OCI-LY3 (cell line): ENCODE measurements at regions not wholly inside any gene's neighbourhood (a gene's known extent, or its start where the extent isn't known, plus 50 kb on each side); places are given as distances from the start of the nearest gene placed in this dataset.

Experiments used
- H2AFZ ChIP-seq: fragments of 200-600, 300-600 bp; shearing (Covaris generic); 2 replicates; pipeline ENCODE4 v1.6.0; 2014; ENCODE audit warnings: antibody characterized with exemption, low read depth, low read length
- H3K27ac ChIP-seq: fragments of 200-600, 300-600 bp; sonication (generic); 2 replicates; pipeline ENCODE4 v1.5.1; 2014; ENCODE audit warnings: mild to moderate bottlenecking, low read length, moderate library complexity, mixed read lengths
- H3K27me3 ChIP-seq: fragments of 200-600, 300-600 bp; sonication (generic); 2 replicates; pipeline ENCODE4 v1.6.1; 2014; ENCODE audit warnings: low read depth, low read length, mixed read lengths
- H3K36me3 ChIP-seq: fragments of 200-600, 300-600 bp; sonication (generic); replicated peaks from 2 replicates; pipeline ENCODE3; 2014; ENCODE audit warnings: low read depth, low read length, mixed read lengths
- H3K4me1 ChIP-seq: fragments of 300-600, 200-600 bp; sonication (generic); 2 replicates; pipeline ENCODE4 v1.6.1; 2014; ENCODE audit warnings: low read length, mixed read lengths
- H3K4me2 ChIP-seq: fragments of 200-600, 300-600 bp; sonication (generic); 2 replicates; pipeline ENCODE4 v1.6.1; 2014; ENCODE audit warnings: low read length, mixed read lengths
- H3K4me3 ChIP-seq: fragments of 300-600, 200-600 bp; sonication (generic); 2 replicates; pipeline ENCODE4 v1.5.1; 2014; ENCODE audit warnings: antibody characterized with exemption, mild to moderate bottlenecking, low read length, moderate library complexity
- H3K79me2 ChIP-seq: fragments of 300-600, 200-600 bp; shearing (Covaris generic); 2 replicates; pipeline ENCODE4 v1.6.1; 2014; ENCODE audit warnings: mild to moderate bottlenecking, low read length, mixed read lengths
- H3K9ac ChIP-seq: fragments of 300-600, 200-600 bp; shearing (Covaris generic); 2 replicates; pipeline ENCODE4 v1.6.0; 2014; ENCODE audit warnings: mild to moderate bottlenecking, low read length, moderate library complexity
- H3K9me3 ChIP-seq: fragments of 200-600, 300-600 bp; shearing (Covaris generic); 2 replicates; pipeline ENCODE4 v1.6.1; 2014; ENCODE audit warnings: low read length, mixed read lengths; ENCODE audit not compliant: insufficient read depth
- H4K20me1 ChIP-seq: fragments of 200-600, 300-600 bp; sonication (generic); 2 replicates; pipeline ENCODE4 v1.6.1; 2016; ENCODE audit warnings: low read length, mixed read lengths; ENCODE audit not compliant: insufficient read depth
- CTCF ChIP-seq: fragments of 200-600, 300-600 bp; sonication (generic); IDR thresholded peaks from 2 replicates; pipeline ENCODE4 v1.5.1; 2014; ENCODE audit warnings: antibody characterized with exemption, low read length, low read depth
- EZH2phosphoT487 ChIP-seq: fragments of 200-600 bp; shearing (Covaris generic); IDR thresholded peaks from 2 replicates; pipeline ENCODE4 v1.6.1; 2018; ENCODE audit warnings: antibody characterized with exemption, mixed run types, low read depth

GRCh38 chr4:22192084-22192511, 243.5 kb upstream of the KCNIP4 start:
- H3K36me3 ChIP-seq, result no peaks in the 10 kb centered on the region

GRCh38 chr4:22191565-22191964, 243.0 kb upstream of the KCNIP4 start:
- Histone ChIP-seq H4K20me1 (no peaks in the 10 kb centered on the region), H3K79me2 (no peaks in the 10 kb centered on the region), H3K4me2 (no peak overlapping the region), H3K9me3 (no peaks in the 10 kb centered on the region), H3K9ac (no peak overlapping the region), H3K27ac (no peak overlapping the region), H2AFZ (no peak overlapping the region), H3K4me3 (no peak overlapping the region), H3K27me3 (no peaks in the 10 kb centered on the region), H3K4me1 (peaks cover 16% of the 10 kb centered on the region; the same call in 1 of the 2 replicates), H3K36me3 (no peaks in the 10 kb centered on the region)
- no peak for TF ChIP-seq EZH2phosphoT487
- TF ChIP-seq CTCF, result no peak

More at GRCh38 chr4:22192084-22192511, 243.5 kb upstream of the KCNIP4 start:
- Histone ChIP-seq H3K27me3 (no peaks in the 10 kb centered on the region), H4K20me1 (no peaks in the 10 kb centered on the region), H3K27ac (no peak overlapping the region), H3K79me2 (no peaks in the 10 kb centered on the region), H2AFZ (no peak overlapping the region), H3K4me2 (no peak overlapping the region), H3K9me3 (no peaks in the 10 kb centered on the region), H3K9ac (no peak overlapping the region), H3K4me3 (no peak overlapping the region), H3K4me1 (peaks cover 16% of the 10 kb centered on the region; the same call in 1 of the 2 replicates)
- no peak for TF ChIP-seq EZH2phosphoT487
- no peak for TF ChIP-seq CTCF

DNA sequence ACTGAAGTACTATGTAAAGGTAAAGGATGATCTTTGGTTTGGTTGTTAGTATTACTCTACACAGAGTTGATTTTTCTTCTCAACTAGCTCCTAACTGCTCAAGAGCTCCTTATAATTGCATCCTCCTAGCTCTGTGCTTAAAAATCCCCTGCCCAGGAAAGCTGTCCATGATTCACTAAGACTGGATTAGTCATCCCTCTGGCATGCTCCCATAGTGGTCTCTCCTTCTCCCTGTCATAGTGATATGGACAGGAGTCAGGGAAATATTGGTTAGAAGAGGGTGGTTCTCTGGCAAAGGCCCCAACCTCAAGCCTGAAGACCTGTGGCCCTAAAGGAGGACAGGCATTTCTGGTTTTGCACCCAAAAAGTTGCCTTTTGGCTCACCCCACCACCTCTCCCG, 242.3 kb upstream of the KCNIP4 start:
- H3K36me3 ChIP-seq, result no peaks in the 10 kb centered on the region
- H2AFZ ChIP-seq, result no peak overlapping the region
- no peaks in the 10 kb centered on the region for H3K27me3 ChIP-seq
- no peaks in the 10 kb centered on the region for H4K20me1 ChIP-seq
- peaks cover 16% of the 10 kb centered on the region; the same call in 1 of the 2 replicates for H3K4me1 ChIP-seq
- no peaks in the 10 kb centered on the region for H3K79me2 ChIP-seq
- H3K4me2 ChIP-seq, result no peak overlapping the region
- no peaks in the 10 kb centered on the region for H3K9me3 ChIP-seq
- TF ChIP-seq EZH2phosphoT487 (no peak), CTCF (no peak)
- no peak overlapping the region for H3K27ac ChIP-seq
- H3K9ac ChIP-seq, result no peak overlapping the region
- no peak overlapping the region for H3K4me3 ChIP-seq

- H3K36me3 ChIP-seq, result no peaks in the 10 kb centered on the region
- no peak overlapping the region for H3K4me2 ChIP-seq
- no peaks in the 10 kb centered on the region for H3K27me3 ChIP-seq
Observed at GRCh38 chr4:22187203-22187820, 238.7 kb upstream of the KCNIP4 start.

More at GRCh38 chr4:22187203-22187820, 238.7 kb upstream of the KCNIP4 start:
- Histone ChIP-seq H3K27ac (no peak overlapping the region), H3K4me3 (no peak overlapping the region), H4K20me1 (no peaks in the 10 kb centered on the region), H2AFZ (no peak overlapping the region), H3K4me1 (peaks cover 10% of the 10 kb centered on the region; the same call in 1 of the 2 replicates), H3K79me2 (no peaks in the 10 kb centered on the region), H3K9me3 (no peaks in the 10 kb centered on the region), H3K9ac (no peak overlapping the region)
- TF ChIP-seq CTCF (no peak), EZH2phosphoT487 (no peak)
